Epithelial cell of esophagus (primary cell): ENCODE measurements at regions not wholly inside any gene's neighbourhood (a gene's known extent, or its start where the extent isn't known, plus 50 kb on each side); places are given as distances from the start of the nearest gene placed in this dataset.
A peak's percentile ranks its signal among the peaks of the same experiment; 100 is the strongest.
"Not testable (repeated sequence)": the region's sequence is repeated elsewhere in the genome, so short reads cannot be mapped to it uniquely, and the experiment has no call there.

Source experiments
- DNase-seq: peaks from one replicate; pipeline ENCODE4 v3.0.0; 2010; ENCODE audit warnings: low read depth
- H3K4me3 ChIP-seq: 2 replicates; pipeline ENCODE4 v1.5.1; 2011; ENCODE audit warnings: mild to moderate bottlenecking, low read length, control low read depth
- CTCF ChIP-seq: IDR thresholded peaks from 2 replicates; pipeline ENCODE4 v1.5.1; 2011; ENCODE audit warnings: low read depth, mild to moderate bottlenecking, low read length, control low read depth, inconsistent platforms; ENCODE audit not compliant: insufficient read depth; ENCODE audit errors: missing control alignments

- DNase-seq, H3K4me3 ChIP-seq: not testable (repeated sequence)
Measured at GRCh38 chrX:83749736-83750135, 111.2 kb upstream of the CYLC1 start.

GRCh38 chrX:83750451-83750850 is 110.5 kb upstream of the CYLC1 start:
- not testable (repeated sequence) for H3K4me3 ChIP-seq, DNase-seq

GRCh38 chrX:83759872-83760271 is 101.1 kb upstream of the CYLC1 start:
- TF ChIP-seq CTCF, result peak; percentile 44
- peak; percentile 17 for DNase-seq
- H3K4me3 ChIP-seq, result no peak overlapping the region

GRCh38 chrX:83771664-83772063 is 89.3 kb upstream of the CYLC1 start:
- TF ChIP-seq CTCF, result no peak
- DNase-seq, result no peak

More at GRCh38 chrX:83771664-83772063, 89.3 kb upstream of the CYLC1 start:
- H3K4me3 ChIP-seq, result no peak overlapping the region
